CD4-positive, alpha-beta T cell (primary cell): ENCODE measurements at regions not wholly inside any gene's neighbourhood (a gene's known extent, or its start where the extent isn't known, plus 50 kb on each side); places are given as distances from the start of the nearest gene placed in this dataset.

ENCODE experiments used
- ATAC-seq: fragments of 200-7000 bp; cut with Tn5 transposase; one replicate; pipeline ENCODE4 v1.10.0; 2022; ENCODE audit warnings: mild to moderate bottlenecking; ENCODE audit not compliant: poor library complexity
- CTCF ChIA-PET: fragments of 350-600 bp; sonication (Branson Sonifier 250); formaldehyde crosslinking; loops from one replicate; lab custom pipeline; 2021; ENCODE audit warnings: antibody characterized with exemption, inconsistent platforms; lab: Charles Lee
- POLR2A ChIA-PET: fragments of 350-600 bp; sonication (Branson Sonifier 250); formaldehyde crosslinking; loops from one replicate; lab custom pipeline; 2021; ENCODE audit warnings: antibody characterized with exemption, inconsistent platforms; lab: Charles Lee
- DNase-seq, 14 experiments: peaks; one replicate each; pipeline ENCODE4 v3.0.0-alpha.2; 2013 to 2020; ENCODE audit warnings: mixed read lengths in 2 of 14
- H3K27ac ChIP-seq, 2 donors: one replicate each; pipeline versions ENCODE4 v1.5.1 to v1.7.0; 2013; ENCODE audit warnings: low read length in 2 of 2, low read depth in 1 of 2, mild to moderate bottlenecking in 1 of 2
- H3K27me3 ChIP-seq, 2 experiments: 1 replicate in 1 of 2; 2 replicates in 1 of 2; pipeline versions ENCODE4 v1.6.1 to v1.7.0; 2013; ENCODE audit warnings: low read length in 2 of 2, control low read depth in 1 of 2, mild to moderate bottlenecking in 1 of 2, moderate library complexity in 1 of 2; ENCODE audit not compliant: insufficient read depth in 2 of 2, control insufficient read depth in 1 of 2
- H3K36me3 ChIP-seq: one replicate; pipeline ENCODE4 v1.6.1; 2013; ENCODE audit warnings: low read length, control low read depth; ENCODE audit not compliant: insufficient read depth
- H3K4me1 ChIP-seq: one replicate; pipeline ENCODE4 v1.6.1; 2013; ENCODE audit warnings: low read length, control low read depth; ENCODE audit not compliant: insufficient read depth
- H3K4me3 ChIP-seq: one replicate; pipeline ENCODE4 v1.5.1; 2013; ENCODE audit warnings: mild to moderate bottlenecking, low read length, moderate library complexity
- H3K9me3 ChIP-seq, 2 experiments: 1 replicate in 1 of 2; 2 replicates in 1 of 2; pipeline versions ENCODE4 v1.6.1 to v1.7.0; 2013; ENCODE audit warnings: low read length in 2 of 2, mild to moderate bottlenecking in 2 of 2, control low read depth in 1 of 2, moderate library complexity in 1 of 2; ENCODE audit not compliant: control insufficient read depth in 1 of 2, insufficient read depth in 1 of 2
- H3K27ac Mint-ChIP-seq: one replicate; pipeline ENCODE4 v1.8.0; 2020; ENCODE audit warnings: mixed read lengths
- H3K27me3 Mint-ChIP-seq: one replicate; pipeline ENCODE4 v1.8.0; 2021; ENCODE audit warnings: mixed read lengths
- H3K36me3 Mint-ChIP-seq: one replicate; pipeline ENCODE4 v1.8.0; 2021; ENCODE audit warnings: low read depth, mixed read lengths
- H3K4me1 Mint-ChIP-seq: one replicate; pipeline ENCODE4 v1.8.0; 2021; ENCODE audit warnings: low read depth, mixed read lengths
- H3K4me3 Mint-ChIP-seq: one replicate; pipeline ENCODE4 v1.8.0; 2020; ENCODE audit warnings: mild to moderate bottlenecking, mixed read lengths
- H3K9me3 Mint-ChIP-seq: one replicate; pipeline ENCODE4 v1.8.0; 2020; ENCODE audit warnings: mixed read lengths
- CTCF ChIP-seq: fragments of 200-600 bp; IDR thresholded peaks from one replicate; pipeline ENCODE4 v1.8.0; 2022; ENCODE audit warnings: antibody characterized with exemption, mild to moderate bottlenecking
- intact Hi-C, 2 experiments: fragments of 100-400 bp; cut with DNase I in 1 of 2; cut with micrococcal nuclease in 1 of 2; formaldehyde crosslinking; loops; one replicate each; pipeline versions ENCODE4 v1.15.1 to v1.9.0; 2023 to 2025; cut with DNase I, micrococcal nuclease

- no peaks in the 10 kb centered on the region for H3K36me3 ChIP-seq
- no peak overlapping the region for H3K4me3 Mint-ChIP-seq
- H3K4me1 ChIP-seq: no peaks in the 10 kb centered on the region
- H3K27ac ChIP-seq: no peak overlapping the region
- H3K9me3 Mint-ChIP-seq: no peaks in the 10 kb centered on the region
- no peaks in the 10 kb centered on the region for H3K4me1 Mint-ChIP-seq
- H3K27me3 ChIP-seq: no peaks in the 10 kb centered on the region
- H3K9me3 ChIP-seq: no peaks in the 10 kb centered on the region
- intact Hi-C loops: no loop called here
- ChIA-PET POLR2A (no interaction called here), CTCF (no interaction called here)
- DNase-seq (no peak), ATAC-seq (no peak)
- no peak for TF ChIP-seq CTCF
- H3K27ac Mint-ChIP-seq: no peak overlapping the region
- no peaks in the 10 kb centered on the region for H3K27me3 Mint-ChIP-seq
- H3K36me3 Mint-ChIP-seq: no peaks in the 10 kb centered on the region
- H3K4me3 ChIP-seq: no peak overlapping the region
These were observed 71.3 kb upstream of the FTMT start for GRCh38 chr5:121780406-121780805.

DNA sequence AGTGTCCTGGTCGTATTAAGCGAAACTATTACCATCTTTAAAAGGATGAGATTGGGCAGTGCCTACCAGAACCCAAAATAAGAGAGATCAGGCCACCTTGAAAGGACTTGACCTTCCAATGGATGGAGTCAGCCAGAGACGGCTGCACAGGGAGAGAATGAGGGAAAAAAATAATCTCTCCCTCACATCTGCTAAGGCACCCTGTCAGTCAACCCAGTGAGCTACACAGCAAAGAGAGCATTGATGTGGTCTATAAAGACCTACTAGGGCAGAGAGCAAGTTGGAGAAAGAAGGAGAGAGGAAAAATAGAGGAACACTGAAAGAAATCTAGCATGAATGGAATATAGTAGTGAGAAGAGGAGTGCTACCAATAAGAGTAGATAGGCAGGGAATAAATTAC is 68.0 kb upstream of the FTMT start:
- Mint-ChIP-seq H3K4me3 (no peak overlapping the region), H3K27ac (no peak overlapping the region), H3K9me3 (no peaks in the 10 kb centered on the region), H3K27me3 (no peaks in the 10 kb centered on the region), H3K4me1 (no peaks in the 10 kb centered on the region), H3K36me3 (no peaks in the 10 kb centered on the region)
- no peaks in the 10 kb centered on the region for H3K27me3 ChIP-seq
- TF ChIP-seq CTCF: no peak
- H3K4me3 ChIP-seq: no peak overlapping the region
- ChIA-PET CTCF (no interaction called here), POLR2A (no interaction called here)
- intact Hi-C loops: no loop called here
- no peaks in the 10 kb centered on the region for H3K36me3 ChIP-seq
- H3K27ac ChIP-seq: no peak overlapping the region
- ATAC-seq (no peak), DNase-seq (no peak)
- H3K9me3 ChIP-seq: no peaks in the 10 kb centered on the region
- H3K4me1 ChIP-seq: no peaks in the 10 kb centered on the region

- H3K9me3 Mint-ChIP-seq: peaks cover 5% of the 10 kb centered on the region
- Histone ChIP-seq H3K4me3 (no peak overlapping the region), H3K36me3 (no peaks in the 10 kb centered on the region), H3K9me3 (no peaks in the 10 kb centered on the region), H3K27ac (no peak overlapping the region), H3K4me1 (no peaks in the 10 kb centered on the region), H3K27me3 (no peaks in the 10 kb centered on the region)
- ATAC-seq (no peak), DNase-seq (no peak)
- no peak overlapping the region for H3K27ac Mint-ChIP-seq
- intact Hi-C loops: no loop called here
- ChIA-PET CTCF (no interaction called here), POLR2A (no interaction called here)
- no peak for TF ChIP-seq CTCF
- no peaks in the 10 kb centered on the region for H3K4me1 Mint-ChIP-seq
- H3K36me3 Mint-ChIP-seq: no peaks in the 10 kb centered on the region
- H3K4me3 Mint-ChIP-seq: no peak overlapping the region
- no peaks in the 10 kb centered on the region for H3K27me3 Mint-ChIP-seq
These were observed 57.9 kb upstream of the FTMT start for GRCh38 chr5:121793791-121794190.
